Lower leg skin (tissue), 3 donors: ENCODE measurements at regions not wholly inside any gene's neighbourhood (a gene's known extent, or its start where the extent isn't known, plus 50 kb on each side); places are given as distances from the start of the nearest gene placed in this dataset.

Experiments used
- CTCF ChIP-seq, 3 donors: fragments of 450-650 bp; IDR thresholded peaks; one replicate each; pipeline ENCODE4 v1.5.1; 2016; ENCODE audit warnings: antibody characterized with exemption in 3 of 3, mild to moderate bottlenecking in 3 of 3, moderate library complexity in 2 of 3
- POLR2A ChIP-seq, 2 donors: fragments of 450-650 bp; IDR thresholded peaks; one replicate each; pipeline ENCODE4 v1.6.1; 2016 to 2017; ENCODE audit warnings: antibody characterized with exemption in 2 of 2, mild to moderate bottlenecking in 1 of 2, moderate library complexity in 1 of 2

- TF ChIP-seq CTCF (IDR thresholded peaks at IDR 0.05): no peak
- TF ChIP-seq POLR2A (IDR thresholded peaks at IDR 0.05): no peak
Observed at GRCh38 chr10:21095494-21096055, 198.5 kb upstream of the NEBL start.
